Neural progenitor cell (in vitro differentiated cells): ENCODE measurements at regions not wholly inside any gene's neighbourhood (a gene's known extent, or its start where the extent isn't known, plus 50 kb on each side); places are given as distances from the start of the nearest gene placed in this dataset.

ENCODE experiments used
- DNase-seq: peaks from one replicate; pipeline ENCODE4 v3.0.0-alpha.2; 2016; ENCODE audit warnings: low spot score
- H2AFZ ChIP-seq: fragments of 200-600 bp; sonication (generic); replicated peaks from 2 replicates; pipeline ENCODE4 v1.6.1; 2016; ENCODE audit warnings: antibody characterized with exemption
- H3F3A ChIP-seq: fragments of 200-600 bp; sonication (generic); 2 replicates; pipeline ENCODE4 v1.6.1; 2016; ENCODE audit warnings: antibody characterized with exemption, low read depth
- H3K27ac ChIP-seq: fragments of 200-600 bp; sonication (generic); 2 replicates; pipeline ENCODE4 v1.5.1; 2016; ENCODE audit warnings: mild to moderate bottlenecking
- H3K27me3 ChIP-seq: fragments of 200-600 bp; sonication (generic); 2 replicates; pipeline ENCODE4 v1.6.1; 2016; ENCODE audit warnings: mild to moderate bottlenecking, moderate library complexity
- H3K36me3 ChIP-seq: fragments of 200-600 bp; sonication (generic); 2 replicates; pipeline ENCODE4 v1.5.1; 2016
- H3K4me1 ChIP-seq: fragments of 200-600 bp; sonication (generic); 2 replicates; pipeline ENCODE4 v1.6.1; 2016; ENCODE audit warnings: mixed run types
- H3K4me2 ChIP-seq: fragments of 200-600 bp; sonication (generic); 2 replicates; pipeline ENCODE4 v1.6.1; 2016
- H3K4me3 ChIP-seq: fragments of 200-600 bp; sonication (generic); 2 replicates; pipeline ENCODE4 v1.5.1; 2016
- H3K79me2 ChIP-seq: fragments of 200-600 bp; sonication (generic); 2 replicates; pipeline ENCODE4 v1.6.1; 2016; ENCODE audit warnings: low read depth
- H3K9ac ChIP-seq: fragments of 200-600 bp; sonication (generic); 2 replicates; pipeline ENCODE4 v1.6.1; 2016
- H3K9me3 ChIP-seq: fragments of 200-600 bp; sonication (generic); 2 replicates; pipeline ENCODE4 v1.5.1; 2016; ENCODE audit warnings: low read depth
- H4K20me1 ChIP-seq: fragments of 200-600 bp; sonication (generic); 2 replicates; pipeline ENCODE4 v1.6.1; 2016; ENCODE audit warnings: low read depth
- H3K27ac Mint-ChIP-seq: 3 replicates; pipeline ENCODE4 v1.8.0; 2021; ENCODE audit warnings: mixed read lengths
- H3K27me3 Mint-ChIP-seq: 2 replicates; pipeline ENCODE4 v1.8.0; 2022; ENCODE audit warnings: low read depth, mild to moderate bottlenecking, inconsistent platforms, moderate library complexity, mixed read lengths; ENCODE audit not compliant: insufficient read depth
- H3K36me3 Mint-ChIP-seq: 3 replicates; pipeline ENCODE4 v1.8.0; 2021; ENCODE audit warnings: mixed read lengths
- H3K4me1 Mint-ChIP-seq: 3 replicates; pipeline ENCODE4 v1.8.0; 2021; ENCODE audit warnings: mixed read lengths
- H3K4me3 Mint-ChIP-seq: 3 replicates; pipeline ENCODE4 v1.8.0; 2021; ENCODE audit warnings: mild to moderate bottlenecking, moderate library complexity, mixed read lengths
- H3K9me3 Mint-ChIP-seq: 3 replicates; pipeline ENCODE4 v1.8.0; 2020; ENCODE audit warnings: mixed read lengths
- EZH2 ChIP-seq: fragments of 200-600 bp; sonication (generic); IDR thresholded peaks from 2 replicates; pipeline ENCODE4 v1.6.1; 2017; ENCODE audit warnings: antibody characterized with exemption, mild to moderate bottlenecking, moderate library complexity
- EZH2phosphoT487 ChIP-seq: fragments of 200-600 bp; sonication (generic); IDR thresholded peaks from 2 replicates; pipeline ENCODE4 v1.6.1; 2017; ENCODE audit warnings: antibody characterized with exemption
- TF ChIP-seq, protein P1 (sequence below): fragments of 200-600 bp; sonication (generic); IDR thresholded peaks from 2 replicates; pipeline ENCODE4 v1.5.1; 2017; ENCODE audit warnings: antibody characterized with exemption, mild to moderate bottlenecking

DNA sequence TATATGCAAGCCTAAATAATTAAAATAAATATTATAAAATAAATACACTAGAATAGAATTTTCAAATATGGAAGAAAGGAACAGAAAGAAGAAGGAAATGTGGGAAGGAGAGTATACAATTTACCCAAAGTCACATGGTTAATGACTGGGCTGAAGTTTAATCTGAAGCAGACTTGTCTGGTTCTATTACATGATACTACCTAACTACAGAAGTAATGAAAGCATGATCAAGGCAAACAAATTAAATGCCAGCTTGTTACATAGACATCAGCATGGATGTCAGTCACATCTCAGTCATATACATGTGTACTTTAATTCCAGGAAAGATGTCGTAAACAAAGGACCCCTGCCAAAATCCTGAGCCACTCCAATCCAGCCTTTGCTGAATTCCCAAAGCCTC, 1060.8 kb downstream of the CNTNAP5 start:
- H2AFZ ChIP-seq = no peak overlapping the region
- no peaks in the 10 kb centered on the region for H4K20me1 ChIP-seq
- no peak for DNase-seq
- H3K79me2 ChIP-seq = no peaks in the 10 kb centered on the region
- H3K27ac Mint-ChIP-seq = no peak overlapping the region
- TF ChIP-seq, protein P1, sequence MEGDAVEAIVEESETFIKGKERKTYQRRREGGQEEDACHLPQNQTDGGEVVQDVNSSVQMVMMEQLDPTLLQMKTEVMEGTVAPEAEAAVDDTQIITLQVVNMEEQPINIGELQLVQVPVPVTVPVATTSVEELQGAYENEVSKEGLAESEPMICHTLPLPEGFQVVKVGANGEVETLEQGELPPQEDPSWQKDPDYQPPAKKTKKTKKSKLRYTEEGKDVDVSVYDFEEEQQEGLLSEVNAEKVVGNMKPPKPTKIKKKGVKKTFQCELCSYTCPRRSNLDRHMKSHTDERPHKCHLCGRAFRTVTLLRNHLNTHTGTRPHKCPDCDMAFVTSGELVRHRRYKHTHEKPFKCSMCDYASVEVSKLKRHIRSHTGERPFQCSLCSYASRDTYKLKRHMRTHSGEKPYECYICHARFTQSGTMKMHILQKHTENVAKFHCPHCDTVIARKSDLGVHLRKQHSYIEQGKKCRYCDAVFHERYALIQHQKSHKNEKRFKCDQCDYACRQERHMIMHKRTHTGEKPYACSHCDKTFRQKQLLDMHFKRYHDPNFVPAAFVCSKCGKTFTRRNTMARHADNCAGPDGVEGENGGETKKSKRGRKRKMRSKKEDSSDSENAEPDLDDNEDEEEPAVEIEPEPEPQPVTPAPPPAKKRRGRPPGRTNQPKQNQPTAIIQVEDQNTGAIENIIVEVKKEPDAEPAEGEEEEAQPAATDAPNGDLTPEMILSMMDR = no peak
- TF ChIP-seq EZH2phosphoT487 (no peak), EZH2 (no peak)
- H3K27ac ChIP-seq = no peak overlapping the region
- H3F3A ChIP-seq = no peaks in the 10 kb centered on the region
- H3K4me1 ChIP-seq = no peaks in the 10 kb centered on the region
- no peaks in the 10 kb centered on the region for H3K36me3 Mint-ChIP-seq
- peaks cover 2% of the 10 kb centered on the region for H3K9me3 Mint-ChIP-seq
- H3K4me3 ChIP-seq = no peak overlapping the region
- H3K36me3 ChIP-seq = no peaks in the 10 kb centered on the region
- no peak overlapping the region for H3K4me3 Mint-ChIP-seq
- no peaks in the 10 kb centered on the region for H3K27me3 ChIP-seq
- no peaks in the 10 kb centered on the region for H3K9me3 ChIP-seq
- H3K27me3 Mint-ChIP-seq = no peaks in the 10 kb centered on the region
- no peak overlapping the region for H3K9ac ChIP-seq
- H3K4me1 Mint-ChIP-seq = no peaks in the 10 kb centered on the region
- H3K4me2 ChIP-seq = no peak overlapping the region

DNA sequence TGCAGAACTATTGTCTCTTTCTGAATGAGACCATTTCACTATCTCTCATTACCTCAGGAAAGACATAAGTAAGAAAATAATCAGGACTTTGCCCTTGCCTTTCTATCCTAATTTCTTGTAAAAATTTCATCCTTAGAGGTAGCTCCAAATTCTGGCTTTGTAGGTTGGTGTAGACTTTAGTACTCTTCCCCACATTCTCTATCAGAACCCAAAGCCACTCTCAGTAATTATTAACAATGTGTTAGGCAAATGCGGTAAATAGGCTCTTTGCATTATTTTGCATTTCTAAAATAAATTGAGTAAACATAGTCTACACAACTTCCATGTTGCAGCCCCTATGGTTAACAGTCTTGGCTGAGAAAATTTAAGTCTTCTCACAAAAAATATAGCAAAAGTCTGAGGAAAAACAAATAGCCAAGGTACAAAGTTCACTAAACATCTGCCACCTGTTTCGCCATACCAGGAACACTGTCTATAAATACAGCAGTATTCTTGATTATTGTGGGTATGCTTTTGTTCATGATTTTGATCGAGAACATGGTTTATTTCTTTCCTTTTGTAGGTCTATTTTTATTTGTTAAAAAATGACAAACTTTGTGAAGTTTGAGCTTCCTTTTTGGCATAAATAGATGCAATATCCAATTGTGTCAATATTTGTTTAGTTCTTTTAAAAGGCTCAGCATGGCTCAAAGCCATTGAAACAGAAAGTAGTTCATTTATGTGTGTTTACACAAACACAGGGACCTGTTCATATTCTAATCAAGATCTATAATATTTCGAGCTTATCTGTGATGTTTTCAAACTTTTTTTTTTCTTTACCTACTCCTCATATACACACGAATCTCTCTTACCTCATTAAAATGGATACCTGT, 1061.5 kb downstream of the CNTNAP5 start:
- Histone ChIP-seq H3K4me2 (no peak overlapping the region), H4K20me1 (no peaks in the 10 kb centered on the region), H3K79me2 (no peaks in the 10 kb centered on the region), H3F3A (no peaks in the 10 kb centered on the region), H3K9me3 (no peaks in the 10 kb centered on the region), H2AFZ (no peak overlapping the region), H3K4me3 (no peak overlapping the region), H3K36me3 (no peaks in the 10 kb centered on the region), H3K4me1 (no peaks in the 10 kb centered on the region), H3K27me3 (no peaks in the 10 kb centered on the region), H3K27ac (no peak overlapping the region), H3K9ac (no peak overlapping the region)
- Mint-ChIP-seq H3K9me3 (no peaks in the 10 kb centered on the region), H3K4me1 (no peaks in the 10 kb centered on the region), H3K4me3 (no peak overlapping the region), H3K36me3 (no peaks in the 10 kb centered on the region), H3K27me3 (no peaks in the 10 kb centered on the region), H3K27ac (no peak overlapping the region)
- no peak for DNase-seq
- no peak for TF ChIP-seq EZH2
- no peak for TF ChIP-seq EZH2phosphoT487
- TF ChIP-seq, protein P1 = no peak

DNA sequence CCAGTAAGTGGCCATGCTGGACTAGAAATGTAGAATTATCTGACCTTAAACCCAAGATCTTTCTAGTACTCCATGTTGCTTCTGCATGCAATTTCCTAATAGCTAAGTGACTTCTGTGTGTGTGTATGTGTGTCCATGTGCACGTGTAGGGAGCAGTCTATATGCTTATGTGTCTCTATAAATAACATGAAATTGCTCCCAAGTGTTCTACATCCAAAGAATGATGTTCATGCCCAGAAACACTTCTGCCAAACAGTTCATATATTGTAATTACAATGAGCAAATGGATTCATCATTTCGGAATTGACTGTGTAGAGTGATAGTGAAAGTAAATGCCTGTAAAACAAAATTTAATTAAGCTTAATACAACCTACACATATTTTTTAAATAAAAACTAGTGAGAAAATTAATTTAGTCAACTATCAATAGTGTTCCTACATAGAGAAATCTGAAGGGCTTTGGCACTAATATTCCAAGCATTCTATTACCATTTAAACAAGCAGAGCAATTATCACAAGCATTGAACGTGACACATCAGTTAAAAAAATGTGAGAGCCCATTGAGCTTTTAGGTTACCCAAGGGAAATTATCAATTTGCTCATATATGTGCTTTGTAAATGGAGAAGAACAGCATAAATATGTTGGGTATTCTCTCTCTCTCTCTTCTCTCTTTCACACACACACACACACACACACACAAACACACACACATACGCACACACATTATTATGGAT, 1067.4 kb downstream of the CNTNAP5 start:
- peaks cover 2% of the 10 kb centered on the region for H3K27me3 Mint-ChIP-seq

More for the DNA sequence above, 1067.4 kb downstream of the CNTNAP5 start:
- Histone ChIP-seq H3K4me3 (no peak overlapping the region), H3K79me2 (no peaks in the 10 kb centered on the region), H3K27ac (no peak overlapping the region), H4K20me1 (no peaks in the 10 kb centered on the region), H3K27me3 (no peaks in the 10 kb centered on the region), H3K4me1 (no peaks in the 10 kb centered on the region), H3F3A (no peaks in the 10 kb centered on the region), H3K9me3 (no peaks in the 10 kb centered on the region), H2AFZ (no peak overlapping the region), H3K9ac (no peak overlapping the region), H3K36me3 (no peaks in the 10 kb centered on the region), H3K4me2 (no peak overlapping the region)
- Mint-ChIP-seq H3K4me1 (no peaks in the 10 kb centered on the region), H3K9me3 (no peaks in the 10 kb centered on the region), H3K27ac (no peak overlapping the region), H3K4me3 (no peak overlapping the region), H3K36me3 (no peaks in the 10 kb centered on the region)
- TF ChIP-seq EZH2 = no peak
- TF ChIP-seq, protein P1 = no peak
- no peak for TF ChIP-seq EZH2phosphoT487
- DNase-seq = no peak
